NCI-H2196 (cell line): ENCODE measurements at regions not wholly inside any gene's neighbourhood (a gene's known extent, or its start where the extent isn't known, plus 50 kb on each side); places are given as distances from the start of the nearest gene placed in this dataset.
"Not testable (repeated sequence)": the region's sequence is repeated elsewhere in the genome, so short reads cannot be mapped to it uniquely, and the experiment has no call there.

ENCODE experiments used
- DNase-seq: peaks from one replicate; lab custom pipeline; 2025; ENCODE audit not compliant: unreplicated experiment; lab: John Stamatoyannopoulos, UW

GRCh38 chr5:67889870-67890269, 325.7 kb upstream of the PIK3R1 start:
- not testable (repeated sequence) for DNase-seq

GRCh38 chr5:67887748-67888161, 327.8 kb upstream of the PIK3R1 start:
- DNase-seq: no peak

- DNase-seq: no peak
These were observed 328.8 kb upstream of the PIK3R1 start for GRCh38 chr5:67886761-67887160.

GRCh38 chr5:67880876-67881275, 334.7 kb upstream of the PIK3R1 start:
- no peak for DNase-seq

- DNase-seq: no peak
These were observed 335.1 kb upstream of the PIK3R1 start for GRCh38 chr5:67880511-67880805.

- DNase-seq: no peak
These were observed 335.7 kb upstream of the PIK3R1 start for GRCh38 chr5:67879620-67880510.

GRCh38 chr5:67878933-67879332, 336.6 kb upstream of the PIK3R1 start:
- no peak for DNase-seq

- DNase-seq: no peak
These were observed 339.2 kb upstream of the PIK3R1 start for GRCh38 chr5:67876371-67876770.

GRCh38 chr5:67875601-67876000, 340.0 kb upstream of the PIK3R1 start:
- no peak for DNase-seq

GRCh38 chr5:67873935-67874334, 341.6 kb upstream of the PIK3R1 start:
- DNase-seq: no peak

GRCh38 chr5:67870662-67871061, 344.9 kb upstream of the PIK3R1 start:
- no peak for DNase-seq

- DNase-seq: not testable (repeated sequence)
These were observed 351.2 kb upstream of the PIK3R1 start for GRCh38 chr5:67864335-67864734.

GRCh38 chr5:67858471-67859031, 357.0 kb upstream of the PIK3R1 start:
- DNase-seq: no peak

- DNase-seq: no peak
These were observed 358.1 kb upstream of the PIK3R1 start for GRCh38 chr5:67857502-67857901.

- DNase-seq: no peak
These were observed 360.0 kb upstream of the PIK3R1 start for GRCh38 chr5:67855523-67855922.

- not testable (repeated sequence) for DNase-seq
These were observed 364.6 kb upstream of the PIK3R1 start for GRCh38 chr5:67850906-67851305.

- DNase-seq: no peak
These were observed 370.6 kb upstream of the PIK3R1 start for GRCh38 chr5:67844924-67845323.

GRCh38 chr5:67842806-67843205, 372.8 kb upstream of the PIK3R1 start:
- DNase-seq: no peak

GRCh38 chr5:67837225-67837624, 378.3 kb upstream of the PIK3R1 start:
- DNase-seq: not testable (repeated sequence)

- DNase-seq: not testable (repeated sequence)
These were observed 379.1 kb upstream of the PIK3R1 start for GRCh38 chr5:67836496-67836895.

- DNase-seq: no peak
These were observed 384.5 kb upstream of the PIK3R1 start for GRCh38 chr5:67831048-67831447.

GRCh38 chr5:67827541-67827940, 388.0 kb upstream of the PIK3R1 start:
- no peak for DNase-seq

GRCh38 chr5:67824852-67825251, 390.7 kb upstream of the PIK3R1 start:
- no peak for DNase-seq
